ENCODE measurements at regions not wholly inside any gene's neighbourhood (a gene's known extent, or its start where the extent isn't known, plus 50 kb on each side); places are given as distances from the start of the nearest gene placed in this dataset.

DNA sequence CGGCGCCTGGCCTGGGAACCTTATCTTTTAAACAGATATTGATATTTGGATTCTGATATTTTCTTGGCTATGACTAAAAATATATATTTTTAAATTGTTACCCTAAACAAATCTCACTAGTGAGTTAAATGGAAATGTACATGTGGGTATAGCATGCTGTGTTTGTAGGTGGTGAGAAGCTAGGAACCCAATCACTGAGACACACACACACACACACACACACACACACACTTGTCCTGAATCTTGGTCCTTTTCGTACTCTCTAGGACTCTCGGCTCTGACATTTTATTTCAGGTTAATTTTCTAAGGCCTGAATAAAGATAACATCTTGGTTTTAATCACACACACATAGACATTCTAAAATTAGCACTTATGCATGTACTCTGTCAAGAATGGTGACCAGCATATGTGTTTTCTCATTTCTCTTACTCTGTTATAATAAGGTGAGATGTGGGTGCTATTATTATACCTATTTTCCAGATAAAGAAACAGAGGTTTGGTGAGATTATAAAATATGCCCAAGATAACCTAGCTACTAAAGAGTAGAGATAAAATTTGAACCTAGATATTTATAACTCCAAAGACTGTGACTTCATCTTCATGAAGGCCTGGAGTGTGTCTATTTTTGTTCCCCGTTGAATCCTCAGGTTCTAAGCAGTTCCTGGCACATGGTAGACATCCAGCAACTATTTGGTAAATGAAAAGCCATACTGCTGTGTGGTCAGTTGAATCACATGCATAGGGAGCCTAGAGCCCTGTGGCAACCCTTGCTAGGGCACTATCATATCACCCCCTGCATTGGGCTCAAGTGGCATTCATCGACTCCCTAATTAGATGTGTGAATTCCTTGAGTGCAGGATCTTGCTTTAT, 85.0 kb upstream of the RAB3GAP2 start:
- DNase-seq: no peak

DNA sequence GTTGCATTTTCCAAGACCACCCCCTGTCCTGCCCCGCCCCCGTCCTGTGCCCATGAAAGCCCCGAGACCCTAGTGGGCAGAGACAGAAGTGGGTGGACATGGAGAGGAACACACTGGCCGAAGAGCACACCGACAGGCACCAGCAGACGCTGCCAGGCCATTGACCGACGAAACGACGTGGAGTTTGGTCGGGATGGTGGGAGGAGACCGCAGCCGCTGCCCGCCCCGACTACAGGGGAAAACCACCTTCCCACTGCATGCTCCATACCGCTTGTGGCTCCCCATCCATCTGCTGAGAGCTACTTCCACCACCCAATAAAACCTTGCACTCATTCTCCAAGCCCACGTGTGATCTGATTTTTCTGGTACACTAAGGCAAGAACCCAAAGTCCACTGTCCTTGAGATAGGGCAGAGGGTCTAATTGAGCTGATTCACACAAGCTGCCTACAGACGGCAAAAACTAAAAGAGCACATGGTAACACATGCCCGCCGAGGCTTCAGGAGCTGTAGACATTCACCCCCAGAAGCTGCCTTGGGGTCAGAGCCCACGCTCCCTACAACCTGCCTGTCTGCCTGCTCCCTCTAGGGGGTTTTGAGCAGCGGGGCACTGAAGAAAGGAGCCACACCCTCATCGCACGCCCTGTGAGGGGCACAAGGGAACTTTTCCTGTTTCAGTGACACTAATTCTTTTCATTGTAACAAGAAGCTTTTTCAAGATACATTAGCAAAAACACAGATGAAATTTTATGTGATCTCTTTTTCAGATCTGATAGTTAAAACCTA, 81.2 kb upstream of the RAB3GAP2 start:
- DNase-seq: no peak

- no peak for DNase-seq
These were observed 76.0 kb upstream of the RAB3GAP2 start for GRCh38 chr1:220348211-220348610.

GRCh38 chr1:220347654-220348175, 75.5 kb upstream of the RAB3GAP2 start:
- no peak for DNase-seq

- DNase-seq: no peak
These were observed 72.5 kb upstream of the RAB3GAP2 start for GRCh38 chr1:220344745-220345144.

DNA sequence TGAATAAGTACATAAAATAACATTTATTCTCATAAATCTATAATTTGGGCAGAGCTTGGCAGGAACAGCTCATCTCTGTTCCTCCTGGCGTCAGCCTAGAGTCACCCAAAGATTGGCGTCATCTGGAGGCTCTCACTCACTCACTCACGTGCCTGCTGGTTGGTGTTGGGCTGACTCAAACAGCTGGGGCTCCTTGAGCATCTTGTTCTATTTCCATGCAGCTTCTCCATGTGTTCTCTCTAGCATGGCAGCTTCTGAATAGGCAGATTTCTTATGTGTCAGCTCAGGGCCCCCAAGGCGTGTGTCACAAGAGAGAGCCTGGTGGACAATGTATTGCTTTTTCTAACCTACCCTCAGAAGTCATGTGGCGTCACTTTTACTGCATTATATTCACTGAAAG, 70.6 kb upstream of the RAB3GAP2 start:
- DNase-seq: no peak

DNA sequence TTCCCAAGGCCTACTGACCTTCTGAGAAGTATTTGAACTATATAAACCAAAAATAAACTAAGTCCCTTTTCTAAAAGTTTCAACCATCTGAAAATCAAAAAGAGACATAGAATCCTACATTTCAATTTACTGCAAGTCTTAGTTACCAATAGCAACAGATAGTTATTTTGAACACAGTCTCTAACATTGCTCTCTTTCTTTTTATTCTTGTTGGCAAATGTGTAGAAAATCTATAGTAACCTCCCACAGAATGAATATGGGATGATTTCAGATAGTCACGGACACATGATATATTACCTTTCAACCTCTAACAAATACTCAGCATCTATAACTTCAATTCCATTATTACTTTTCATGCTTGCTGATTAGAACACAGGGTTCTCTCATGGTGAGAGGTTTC, 68.9 kb upstream of the RAB3GAP2 start:
- no peak for DNase-seq

DNA sequence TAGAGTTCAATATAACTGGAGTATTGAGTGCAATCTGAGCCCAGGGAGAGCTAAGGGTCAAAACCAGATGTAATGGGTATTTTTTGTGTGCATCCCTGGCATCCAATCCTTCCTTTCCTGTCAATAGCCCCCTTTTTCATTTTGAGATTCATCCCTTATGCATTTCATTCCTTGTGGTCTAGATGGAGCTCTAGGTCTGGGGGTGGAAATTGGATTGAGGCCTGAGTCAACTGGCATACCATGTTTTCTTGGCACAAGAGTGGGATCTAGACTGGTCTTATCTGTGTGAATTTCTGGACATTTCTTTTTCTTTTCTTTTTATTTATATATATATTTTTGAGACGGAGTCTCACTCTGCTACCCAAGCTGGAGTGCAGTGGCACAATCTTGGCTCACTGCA, 67.3 kb upstream of the RAB3GAP2 start:
- DNase-seq: no peak

- DNase-seq: no peak
These were observed 66.5 kb upstream of the RAB3GAP2 start for GRCh38 chr1:220338759-220339158.

DNA sequence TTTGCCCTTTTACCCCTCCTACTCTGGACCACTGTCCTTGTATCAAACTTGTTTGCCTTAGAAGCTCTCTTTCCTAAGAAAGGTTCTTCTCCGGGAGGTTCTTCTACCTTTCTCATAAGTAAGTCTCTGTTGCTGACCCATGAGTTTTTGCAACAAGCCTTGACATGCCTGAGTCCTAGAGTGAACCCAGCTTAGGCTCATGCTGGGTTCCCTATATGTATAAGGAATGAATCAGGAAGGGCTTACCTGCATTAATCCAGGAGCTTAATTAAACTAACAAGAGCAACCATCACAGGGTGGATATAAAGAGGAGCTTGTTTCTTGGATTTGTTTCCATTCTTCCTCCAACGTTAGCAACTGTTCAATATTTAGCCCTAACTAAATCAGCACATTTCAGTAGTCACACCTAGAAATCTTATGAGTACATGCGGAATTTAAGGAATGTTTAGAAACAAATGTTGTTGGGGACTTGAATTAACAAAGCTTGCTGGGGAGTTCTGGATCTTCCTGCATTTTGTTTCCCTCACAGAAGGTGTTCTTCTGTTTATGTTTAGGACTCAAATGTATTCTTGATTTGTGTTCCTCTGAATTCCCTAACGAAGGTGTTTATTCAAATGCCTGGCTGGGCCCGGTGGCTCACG, 64.3 kb upstream of the RAB3GAP2 start:
- DNase-seq: no peak

GRCh38 chr1:220335668-220336067, 63.4 kb upstream of the RAB3GAP2 start:
- no peak for DNase-seq

DNA sequence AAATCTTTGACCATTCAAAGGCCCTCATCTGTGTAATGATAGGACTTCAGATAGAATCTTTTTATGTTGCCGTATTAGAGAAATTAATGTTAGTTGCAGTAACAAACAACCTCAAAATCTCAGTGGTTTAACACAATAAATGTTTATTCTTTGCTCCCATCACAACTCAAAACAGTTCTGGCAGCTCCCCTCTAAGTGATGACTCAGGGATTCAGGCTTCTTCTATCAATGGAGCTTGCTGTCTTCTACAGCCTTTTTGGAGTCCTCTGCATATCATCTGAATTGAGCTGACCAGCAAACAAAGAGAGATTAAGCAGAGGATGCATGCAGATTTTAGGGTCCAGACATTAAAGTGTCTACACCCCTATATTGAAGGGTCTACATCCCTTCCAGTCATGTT, 59.1 kb upstream of the RAB3GAP2 start:
- no peak for DNase-seq

DNA sequence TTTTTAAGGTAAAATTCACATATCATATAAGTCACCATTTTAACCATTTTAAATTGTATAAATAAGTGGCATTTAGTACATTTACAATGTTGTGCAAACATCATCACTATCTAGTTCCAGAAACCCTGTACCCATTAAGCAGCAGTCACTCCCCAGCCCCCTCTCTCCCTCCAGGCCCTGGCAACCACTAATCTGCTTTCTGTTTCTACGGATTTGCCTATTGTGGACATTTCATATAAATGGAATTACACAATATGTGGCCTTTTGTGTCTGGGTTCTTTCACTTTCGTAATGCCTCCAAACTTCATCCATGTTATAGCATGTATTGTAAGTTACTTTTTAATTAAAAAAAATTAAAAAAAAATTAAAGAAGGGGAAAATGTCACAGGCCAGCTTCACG, 58.0 kb upstream of the RAB3GAP2 start:
- peak; percentile 18 for DNase-seq

DNA sequence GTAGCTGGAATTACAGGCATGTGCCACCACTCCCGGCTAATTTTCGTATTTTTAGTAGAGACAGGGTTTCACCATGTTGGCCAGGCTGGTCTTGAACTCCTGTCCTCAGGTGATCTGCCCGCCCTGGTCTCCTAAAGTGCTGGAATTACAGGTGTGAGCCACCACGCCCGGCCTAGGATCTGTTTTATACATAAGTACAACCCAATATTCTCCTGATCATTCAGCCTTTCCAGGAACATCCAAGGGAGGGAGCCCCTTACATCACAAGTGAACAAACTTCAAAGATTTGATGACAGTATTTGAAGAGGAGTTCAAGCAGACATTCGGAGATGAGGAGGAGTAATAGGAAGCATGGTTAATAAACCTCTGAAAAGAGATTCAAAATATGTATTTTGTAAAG, 54.9 kb upstream of the RAB3GAP2 start:
- DNase-seq: no peak

DNA sequence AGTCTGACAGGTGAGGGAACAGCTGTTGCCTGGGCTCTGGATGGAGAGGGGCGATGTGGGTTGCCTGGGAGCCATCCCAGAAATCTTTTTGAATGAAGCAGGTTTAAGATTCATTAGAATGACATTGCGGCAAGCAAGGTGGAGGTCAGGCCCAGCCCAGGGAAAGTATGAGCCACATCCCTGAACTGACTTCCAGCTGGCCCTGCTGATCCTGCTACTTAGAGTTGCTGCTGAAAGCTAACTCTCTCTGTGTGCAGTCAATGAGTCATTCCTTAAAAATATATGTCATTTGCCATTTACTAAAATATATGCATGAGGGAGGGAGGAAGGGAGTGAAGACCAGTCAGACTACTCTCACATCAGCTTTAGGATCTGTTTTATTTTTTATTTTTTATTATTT, 54.3 kb upstream of the RAB3GAP2 start:
- DNase-seq: peak; percentile 60

DNA sequence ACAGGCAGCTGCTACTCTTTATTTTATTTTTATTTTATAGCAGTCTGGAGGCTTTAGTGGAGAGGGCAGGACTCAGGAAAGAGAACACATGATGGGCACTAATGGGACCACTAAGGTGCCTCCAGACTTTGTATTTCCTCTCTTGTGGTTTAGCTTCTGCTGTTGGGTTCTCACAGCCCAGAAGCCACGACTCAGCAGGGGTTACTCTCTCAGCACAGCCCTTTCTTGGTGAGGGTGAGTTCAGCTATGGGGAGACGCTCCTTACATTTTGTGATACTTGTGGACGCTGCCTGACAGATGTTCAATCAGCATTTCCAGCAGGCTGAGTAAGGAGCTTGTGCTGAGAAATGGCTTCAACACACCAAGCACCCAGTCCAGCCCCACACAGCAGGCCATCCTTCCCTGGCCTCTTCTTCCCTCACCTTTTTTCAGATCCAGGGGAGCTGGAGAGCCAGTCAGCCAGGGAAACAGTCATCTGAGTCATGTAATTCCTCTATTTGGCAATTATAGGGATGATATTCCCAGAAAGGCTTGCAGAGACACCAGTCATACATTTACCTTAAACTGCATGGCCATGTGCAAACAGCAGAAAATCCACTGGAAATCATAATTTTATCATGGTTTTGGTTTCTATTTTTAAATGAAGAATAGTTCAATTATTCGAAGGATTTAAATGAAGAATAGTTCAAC, 53.2 kb upstream of the RAB3GAP2 start:
- no peak for DNase-seq

DNA sequence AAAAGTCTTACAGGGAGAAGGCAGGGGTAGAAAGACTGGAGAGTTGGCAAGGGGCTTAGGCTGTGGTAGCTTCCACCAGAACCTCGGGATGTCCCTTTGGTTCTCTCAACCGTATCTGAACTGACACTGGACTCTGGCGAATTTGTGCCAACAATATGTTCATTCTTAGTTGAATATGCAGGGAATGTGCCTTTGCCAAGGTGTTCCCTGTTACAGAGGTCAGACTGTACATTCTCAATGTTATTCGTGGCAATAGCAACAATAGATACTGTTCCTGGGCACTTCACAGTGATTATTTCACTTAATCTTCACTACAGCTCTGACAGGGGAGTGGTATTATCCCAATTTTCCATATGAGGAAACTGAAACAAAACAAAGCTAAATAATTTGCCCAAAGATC, 51.5 kb upstream of the RAB3GAP2 start:
- no peak for DNase-seq

DNA sequence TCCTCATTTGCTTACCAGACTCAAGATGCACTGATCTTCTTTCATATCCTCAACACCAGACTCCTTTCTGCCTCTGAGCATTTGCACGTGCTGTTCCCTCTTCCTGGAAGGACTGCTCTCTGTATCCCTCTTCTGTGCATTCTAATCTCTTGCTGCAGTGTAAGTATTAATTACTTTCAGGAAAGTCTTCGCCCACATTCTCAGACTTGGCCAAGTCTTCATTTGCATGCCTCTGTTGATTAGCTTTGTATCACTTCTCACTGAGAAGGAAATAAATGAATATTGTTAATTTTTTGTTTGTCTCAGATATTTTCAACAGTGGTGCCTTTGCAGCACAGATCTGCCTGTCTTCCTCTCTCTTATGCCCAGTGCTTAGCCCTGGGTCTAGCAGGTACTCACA, 50.3 kb upstream of the RAB3GAP2 start:
- no peak for DNase-seq
